Lower leg skin (tissue), 3 donors: ENCODE measurements at regions not wholly inside any gene's neighbourhood (a gene's known extent, or its start where the extent isn't known, plus 50 kb on each side); places are given as distances from the start of the nearest gene placed in this dataset.

Experiments used
- CTCF ChIP-seq, 3 donors: fragments of 450-650 bp; IDR thresholded peaks; one replicate each; pipeline ENCODE4 v1.5.1; 2016; ENCODE audit warnings: antibody characterized with exemption in 3 of 3, mild to moderate bottlenecking in 3 of 3, moderate library complexity in 2 of 3
- POLR2A ChIP-seq, 2 donors: fragments of 450-650 bp; IDR thresholded peaks; one replicate each; pipeline ENCODE4 v1.6.1; 2016 to 2017; ENCODE audit warnings: antibody characterized with exemption in 2 of 2, mild to moderate bottlenecking in 1 of 2, moderate library complexity in 1 of 2

GRCh38 chr13:40143559-40143958 lies 488.1 kb downstream of the COG6 start:
- TF ChIP-seq CTCF (IDR thresholded peaks at IDR 0.05) (no peak), POLR2A (IDR thresholded peaks at IDR 0.05) (no peak)
